ENCODE measurements at regions not wholly inside any gene's neighbourhood (a gene's known extent, or its start where the extent isn't known, plus 50 kb on each side); places are given as distances from the start of the nearest gene placed in this dataset.

DNA sequence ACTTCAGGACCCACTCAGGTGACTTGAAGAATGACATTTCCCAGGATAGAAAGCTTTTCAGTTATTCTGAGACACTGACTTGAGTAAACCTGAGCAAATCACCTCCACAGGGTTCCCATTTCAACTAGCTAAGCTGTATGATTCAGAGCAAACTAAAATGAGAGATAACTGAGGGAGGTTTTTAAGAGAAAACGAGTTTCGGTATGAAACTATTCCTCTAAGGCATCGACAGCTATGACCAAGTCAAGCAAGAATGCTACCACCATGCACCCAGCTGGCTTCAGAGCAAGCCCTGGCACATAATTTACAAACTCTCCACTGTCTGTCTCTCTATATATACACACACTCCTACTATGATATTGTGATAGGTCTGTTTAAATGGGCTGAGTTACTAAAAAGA, 75.4 kb downstream of the PERP start:
- TF ChIP-seq, protein P1, sequence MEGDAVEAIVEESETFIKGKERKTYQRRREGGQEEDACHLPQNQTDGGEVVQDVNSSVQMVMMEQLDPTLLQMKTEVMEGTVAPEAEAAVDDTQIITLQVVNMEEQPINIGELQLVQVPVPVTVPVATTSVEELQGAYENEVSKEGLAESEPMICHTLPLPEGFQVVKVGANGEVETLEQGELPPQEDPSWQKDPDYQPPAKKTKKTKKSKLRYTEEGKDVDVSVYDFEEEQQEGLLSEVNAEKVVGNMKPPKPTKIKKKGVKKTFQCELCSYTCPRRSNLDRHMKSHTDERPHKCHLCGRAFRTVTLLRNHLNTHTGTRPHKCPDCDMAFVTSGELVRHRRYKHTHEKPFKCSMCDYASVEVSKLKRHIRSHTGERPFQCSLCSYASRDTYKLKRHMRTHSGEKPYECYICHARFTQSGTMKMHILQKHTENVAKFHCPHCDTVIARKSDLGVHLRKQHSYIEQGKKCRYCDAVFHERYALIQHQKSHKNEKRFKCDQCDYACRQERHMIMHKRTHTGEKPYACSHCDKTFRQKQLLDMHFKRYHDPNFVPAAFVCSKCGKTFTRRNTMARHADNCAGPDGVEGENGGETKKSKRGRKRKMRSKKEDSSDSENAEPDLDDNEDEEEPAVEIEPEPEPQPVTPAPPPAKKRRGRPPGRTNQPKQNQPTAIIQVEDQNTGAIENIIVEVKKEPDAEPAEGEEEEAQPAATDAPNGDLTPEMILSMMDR (IDR thresholded peaks at IDR 0.05): no peak
- TF ChIP-seq POLR2A (IDR thresholded peaks at IDR 0.05): no peak
